Liver (tissue), 8 donors: ENCODE measurements at regions not wholly inside any gene's neighbourhood (a gene's known extent, or its start where the extent isn't known, plus 50 kb on each side); places are given as distances from the start of the nearest gene placed in this dataset.

Source experiments
- DNase-seq: peaks from one replicate; pipeline ENCODE4 v3.0.0-alpha.2; 2017; ENCODE audit warnings: low spot score
- H3K27ac ChIP-seq, 2 donors: one replicate each; pipeline ENCODE4 v1.7.0; 2013; ENCODE audit warnings: inconsistent platforms in 2 of 2, low read length in 2 of 2, control low read depth in 1 of 2, low read depth in 1 of 2, mild to moderate bottlenecking in 1 of 2
- H3K27me3 ChIP-seq, 4 donors: one replicate each; pipeline versions ENCODE4 v1.6.1 to v1.7.0; 2013; ENCODE audit warnings: low read length in 3 of 4, inconsistent platforms in 1 of 4, mild to moderate bottlenecking in 1 of 4, moderate library complexity in 1 of 4; ENCODE audit not compliant: control insufficient read depth in 4 of 4, insufficient read depth in 4 of 4
- H3K36me3 ChIP-seq, 4 donors: one replicate each; pipeline versions ENCODE4 v1.6.1 to v1.7.0; 2013; ENCODE audit warnings: low read length in 3 of 4, mild to moderate bottlenecking in 3 of 4, low read depth in 1 of 4, moderate library complexity in 1 of 4; ENCODE audit not compliant: control insufficient read depth in 4 of 4, insufficient read depth in 3 of 4
- H3K4me1 ChIP-seq, 4 donors: one replicate each; pipeline versions ENCODE4 v1.6.1 to v1.7.0; 2013; ENCODE audit warnings: low read length in 3 of 4, mild to moderate bottlenecking in 3 of 4, moderate library complexity in 1 of 4; ENCODE audit not compliant: control insufficient read depth in 4 of 4, insufficient read depth in 4 of 4
- H3K4me3 ChIP-seq, 3 donors: one replicate each; pipeline versions ENCODE4 v1.6.1 to v1.7.0; 2013; ENCODE audit warnings: low read length in 3 of 3, control low read depth in 1 of 3, low read depth in 1 of 3, mild to moderate bottlenecking in 1 of 3
- H3K9ac ChIP-seq, 2 donors: one replicate each; pipeline ENCODE4 v1.7.0; 2013; ENCODE audit warnings: low read length in 2 of 2, mild to moderate bottlenecking in 2 of 2, moderate library complexity in 2 of 2, control low read depth in 1 of 2, low read depth in 1 of 2
- H3K9me3 ChIP-seq, 4 donors: one replicate each; pipeline versions ENCODE4 v1.6.1 to v1.7.0; 2013; ENCODE audit warnings: low read length in 3 of 4; ENCODE audit not compliant: control insufficient read depth in 4 of 4
- ATF3 ChIP-seq: IDR thresholded peaks from 2 replicates; pipeline ENCODE4 v1.6.1; 2016; ENCODE audit warnings: antibody characterized with exemption
- CTCF ChIP-seq: fragments of 150-350 bp; IDR thresholded peaks from 2 replicates; pipeline ENCODE4 v1.5.1; 2017; ENCODE audit warnings: improper control_type of control experiment, low read depth, low read length; ENCODE audit not compliant: missing input control
- EGR1 ChIP-seq, 2 donors: IDR thresholded peaks; 2 replicates each; pipeline ENCODE4 v1.6.1; 2016 to 2018; ENCODE audit warnings: antibody characterized with exemption in 2 of 2, low read depth in 2 of 2
- FOXA1 ChIP-seq: IDR thresholded peaks from 2 replicates; pipeline ENCODE4 v1.6.1; 2016; ENCODE audit warnings: antibody characterized with exemption
- FOXA2 ChIP-seq: IDR thresholded peaks from 2 replicates; pipeline ENCODE4 v1.6.1; 2016; ENCODE audit warnings: antibody characterized with exemption
- GABPA ChIP-seq, 2 donors: IDR thresholded peaks in 1 of 2; conservative IDR thresholded peaks in 1 of 2; 2 replicates each; pipeline ENCODE4 v1.6.1; 2016; ENCODE audit warnings: antibody characterized with exemption in 2 of 2, mild to moderate bottlenecking in 1 of 2, moderate library complexity in 1 of 2
- HNF4A ChIP-seq, 2 donors: conservative IDR thresholded peaks; 2 replicates each; pipeline ENCODE4 v1.6.1; 2016; ENCODE audit warnings: antibody characterized with exemption in 2 of 2, mild to moderate bottlenecking in 2 of 2
- HNF4G ChIP-seq: IDR thresholded peaks from 2 replicates; pipeline ENCODE4 v1.6.1; 2016; ENCODE audit warnings: antibody characterized with exemption
- JUND ChIP-seq, 2 donors: IDR thresholded peaks; 2 replicates each; pipeline ENCODE4 v1.6.1; 2016; ENCODE audit warnings: antibody characterized with exemption in 2 of 2
- MAX ChIP-seq: IDR thresholded peaks from 2 replicates; pipeline ENCODE4 v1.6.1; 2016; ENCODE audit warnings: antibody characterized with exemption
- NR2F2 ChIP-seq: IDR thresholded peaks from 2 replicates; pipeline ENCODE4 v1.6.1; 2016; ENCODE audit warnings: antibody characterized with exemption
- RAD21 ChIP-seq, 2 donors: IDR thresholded peaks; 2 replicates each; pipeline ENCODE4 v1.6.1; 2016; ENCODE audit warnings: antibody characterized with exemption in 2 of 2, mild to moderate bottlenecking in 2 of 2
- RXRA ChIP-seq, 2 donors: IDR thresholded peaks; 2 replicates each; pipeline ENCODE4 v1.6.1; 2017 to 2018; ENCODE audit warnings: antibody characterized with exemption in 2 of 2, mild to moderate bottlenecking in 1 of 2
- SP1 ChIP-seq: IDR thresholded peaks from 2 replicates; pipeline ENCODE4 v1.6.1; 2018; ENCODE audit warnings: antibody characterized with exemption, mild to moderate bottlenecking
- TAF1 ChIP-seq: conservative IDR thresholded peaks from 2 replicates; pipeline ENCODE4 v1.6.1; 2016; ENCODE audit warnings: antibody characterized with exemption, mild to moderate bottlenecking
- YY1 ChIP-seq: IDR thresholded peaks from 2 replicates; pipeline ENCODE4 v1.6.1; 2016; ENCODE audit warnings: antibody characterized with exemption, mild to moderate bottlenecking
- ZBTB33 ChIP-seq: IDR thresholded peaks from 2 replicates; pipeline ENCODE4 v1.6.1; 2016; ENCODE audit warnings: antibody characterized with exemption
- WGBS: extraction: QIAGEN DNeasy Blood & Tissue Kit; methylation state at CpG from one replicate; pipeline ENCODE4 v1.1.7; 2013; 5-methylcytosine and 5-hydroxymethylcytosine counted together
- donor health status: healthy.
- donor health status: healthy.
- donor health status: healthy.
- donor health status: healthy.
- donor health status: healthy.

GRCh38 chr13:50401721-50402465, 386.6 kb downstream of the KCNRG start:
- no peak for TF ChIP-seq RAD21 (IDR thresholded peaks at IDR 0.05)
- TF ChIP-seq HNF4A (conservative IDR thresholded peaks at IDR 0.05): no peak
- TF ChIP-seq RXRA (IDR thresholded peaks at IDR 0.05): no peak
- no peak for TF ChIP-seq CTCF
- no peak for TF ChIP-seq FOXA2
- TF ChIP-seq ZBTB33: no peak
- no peak for TF ChIP-seq FOXA1
- TF ChIP-seq JUND (IDR thresholded peaks at IDR 0.05): no peak
- no peak for TF ChIP-seq HNF4G
- no peak for TF ChIP-seq ATF3
- TF ChIP-seq SP1: no peak
- no peak for TF ChIP-seq TAF1
- no peak for TF ChIP-seq MAX
- TF ChIP-seq GABPA (IDR thresholded peaks at IDR 0.05 in 1 of 2, conservative IDR thresholded peaks at IDR 0.05 in 1 of 2): no peak
- no peak for TF ChIP-seq NR2F2
- no peak for TF ChIP-seq YY1
- WGBS: 85% methylated on average over 3 of the region's 3 CpGs
- H3K4me3 ChIP-seq: no peak overlapping the region

GRCh38 chr13:50403311-50403710, 388.1 kb downstream of the KCNRG start:
- no peak for TF ChIP-seq MAX
- TF ChIP-seq TAF1: no peak
- TF ChIP-seq EGR1 (IDR thresholded peaks at IDR 0.05; ENCODE audit: low read depth in 2 of 2): no peak
- no peak for TF ChIP-seq RAD21 (IDR thresholded peaks at IDR 0.05)
- TF ChIP-seq HNF4G: no peak
- no peak for TF ChIP-seq YY1
- no peak for TF ChIP-seq ATF3
- no peak for TF ChIP-seq RXRA (IDR thresholded peaks at IDR 0.05)
- TF ChIP-seq GABPA (IDR thresholded peaks at IDR 0.05 in 1 of 2, conservative IDR thresholded peaks at IDR 0.05 in 1 of 2): no peak
- TF ChIP-seq ZBTB33: no peak
- no peak for TF ChIP-seq NR2F2
- no peaks in the 10 kb centered on the region for H3K27me3 ChIP-seq

More at GRCh38 chr13:50401721-50402465, 386.6 kb downstream of the KCNRG start:
- H3K4me1 ChIP-seq: no peaks in the 10 kb centered on the region
- H3K9me3 ChIP-seq: no peaks in the 10 kb centered on the region
- H3K27me3 ChIP-seq: no peaks in the 10 kb centered on the region
- no peak overlapping the region for H3K27ac ChIP-seq
- no peak for DNase-seq
- H3K36me3 ChIP-seq: no peaks in the 10 kb centered on the region
- no peak overlapping the region for H3K9ac ChIP-seq

More at GRCh38 chr13:50403311-50403710, 388.1 kb downstream of the KCNRG start:
- no peak overlapping the region for H3K9ac ChIP-seq
- 33% methylated on average over 1 of the region's 1 CpG for WGBS
- H3K4me1 ChIP-seq: no peaks in the 10 kb centered on the region
- peak; percentile 48 for DNase-seq
- no peaks in the 10 kb centered on the region for H3K36me3 ChIP-seq
- H3K9me3 ChIP-seq: no peaks in the 10 kb centered on the region
- H3K27ac ChIP-seq: no peak overlapping the region
- no peak overlapping the region for H3K4me3 ChIP-seq
